OCI-LY1 (cell line): ENCODE measurements at regions not wholly inside any gene's neighbourhood (a gene's known extent, or its start where the extent isn't known, plus 50 kb on each side); places are given as distances from the start of the nearest gene placed in this dataset.

Experiments
- CTCF ChIP-seq: fragments of 200-600 bp; sonication (generic), shearing (Covaris generic); IDR thresholded peaks from 2 replicates; pipeline ENCODE4 v1.5.1; 2017; ENCODE audit warnings: mild to moderate bottlenecking, antibody characterized with exemption, low read length, moderate library complexity, mixed read lengths
- EZH2 ChIP-seq: fragments of 200-600 bp; sonication (generic), shearing (Covaris generic); IDR thresholded peaks from 2 replicates; pipeline ENCODE4 v1.8.0; 2017; ENCODE audit warnings: borderline replicate concordance, mixed run types, mild to moderate bottlenecking, antibody characterized with exemption, low read length, moderate library complexity, mixed read lengths

GRCh38 chr11:114883472-114883871 lies 205.1 kb downstream of the NXPE2 start:
- TF ChIP-seq CTCF (no peak), EZH2 (no peak)
